IMR-90 (cell line): ENCODE measurements at regions not wholly inside any gene's neighbourhood (a gene's known extent, or its start where the extent isn't known, plus 50 kb on each side); places are given as distances from the start of the nearest gene placed in this dataset.

Experiments used
- ATAC-seq: fragments of 200-7000 bp; cut with Tn5 transposase; 2 replicates; pipeline ENCODE4 v1.9.1; 2020; ENCODE audit warnings: low read depth, mild to moderate bottlenecking, moderate library complexity
- BruUV-seq: library from RNA; stranded (reverse); fragments of 400-500 nt; replicated peaks from 2 replicates; lab custom pipeline; 2021; lab: Mats Ljungman, UMichigan
- CTCF ChIA-PET: fragments of 300-600 bp; formaldehyde crosslinking; extraction: SDS; loops from one replicate; lab custom pipeline; 2021; ENCODE audit warnings: antibody characterized with exemption; lab: Yijun Ruan, JAX
- POLR2A ChIA-PET: fragments of 300-600 bp; sonication (Branson Sonifier 250); formaldehyde crosslinking; loops from one replicate; lab custom pipeline; 2022; ENCODE audit warnings: antibody characterized with exemption; ENCODE audit not compliant: unreplicated experiment; lab: Charles Lee
- DNase-seq: peaks from one replicate; pipeline ENCODE4 v3.0.0; 2013
- H2AFZ ChIP-seq: replicated peaks from 2 replicates; pipeline ENCODE3; 2013; ENCODE audit warnings: low read length, mild to moderate bottlenecking; ENCODE audit not compliant: poor library complexity
- H2AK5ac ChIP-seq: 2 replicates; pipeline ENCODE4 v1.6.1; 2013; ENCODE audit warnings: low read depth, low read length, inconsistent platforms
- H2AK9ac ChIP-seq: replicated peaks from 2 replicates; pipeline ENCODE3; 2013; ENCODE audit warnings: mild to moderate bottlenecking, low read depth, low read length, moderate library complexity; ENCODE audit not compliant: poor library complexity
- H2BK120ac ChIP-seq: 2 replicates; pipeline ENCODE4 v1.6.1; 2013; ENCODE audit warnings: low read depth, low read length, inconsistent platforms
- H2BK15ac ChIP-seq: 3 replicates; pipeline ENCODE4 v1.6.1; 2013; ENCODE audit warnings: low read depth, low read length, inconsistent platforms
- H2BK20ac ChIP-seq: 2 replicates; pipeline ENCODE4 v1.6.1; 2013; ENCODE audit warnings: low read depth, mild to moderate bottlenecking, inconsistent platforms, low read length, moderate library complexity
- H2BK5ac ChIP-seq: 2 replicates; pipeline ENCODE4 v1.6.1; 2013; ENCODE audit warnings: mild to moderate bottlenecking, low read depth, low read length, inconsistent platforms; ENCODE audit not compliant: poor library complexity, severe bottlenecking
- H3K14ac ChIP-seq: replicated peaks from 2 replicates; pipeline ENCODE4 v1.6.1; 2013; ENCODE audit warnings: low read depth, low read length, inconsistent platforms
- H3K18ac ChIP-seq: 2 replicates; pipeline ENCODE4 v1.6.1; 2013; ENCODE audit warnings: low read depth, low read length, control low read depth
- H3K23ac ChIP-seq: 2 replicates; pipeline ENCODE4 v1.6.1; 2013; ENCODE audit warnings: low read depth, low read length, inconsistent platforms
- H3K27ac ChIP-seq: 2 replicates; pipeline ENCODE4 v1.5.1; 2013; ENCODE audit warnings: mild to moderate bottlenecking, control low read depth, low read length; ENCODE audit not compliant: insufficient read depth
- H3K27me3 ChIP-seq: 2 replicates; pipeline ENCODE4 v1.6.1; 2013; ENCODE audit warnings: low read length; ENCODE audit not compliant: control insufficient read depth, insufficient read depth
- H3K36me3 ChIP-seq: 2 replicates; pipeline ENCODE4 v1.6.1; 2013; ENCODE audit warnings: low read length, mixed read lengths; ENCODE audit not compliant: control insufficient read depth, insufficient read depth
- H3K4ac ChIP-seq: 2 replicates; pipeline ENCODE4 v1.6.1; 2013; ENCODE audit warnings: low read depth, low read length, inconsistent platforms
- H3K4me1 ChIP-seq: 2 replicates; pipeline ENCODE4 v1.6.1; 2013; ENCODE audit warnings: low read length, mixed read lengths; ENCODE audit not compliant: control insufficient read depth, insufficient read depth
- H3K4me2 ChIP-seq: 2 replicates; pipeline ENCODE4 v1.6.1; 2013; ENCODE audit warnings: low read depth, mild to moderate bottlenecking, control low read depth, low read length, moderate library complexity
- H3K4me3 ChIP-seq: 2 replicates; pipeline ENCODE4 v1.5.1; 2013; ENCODE audit warnings: low read depth, mild to moderate bottlenecking, control low read depth, low read length, moderate library complexity; ENCODE audit not compliant: insufficient read depth
- H3K56ac ChIP-seq: 2 replicates; pipeline ENCODE4 v1.6.1; 2013; ENCODE audit warnings: low read length, inconsistent platforms; ENCODE audit not compliant: insufficient read depth; ENCODE audit errors: extremely low read depth
- H3K79me1 ChIP-seq, 2 experiments: 2 replicates each; pipeline ENCODE4 v1.6.1; 2013; ENCODE audit warnings: low read length in 2 of 2, inconsistent platforms in 1 of 2, low read depth in 1 of 2
- H3K9ac ChIP-seq: 2 replicates; pipeline ENCODE4 v1.6.1; 2013; ENCODE audit warnings: low read depth, low read length, control low read depth
- H3K9me1 ChIP-seq: 2 replicates; pipeline ENCODE4 v1.6.1; 2013; ENCODE audit warnings: low read length, inconsistent platforms; ENCODE audit not compliant: insufficient read depth
- H3K9me3 ChIP-seq: 2 replicates; pipeline ENCODE4 v1.6.1; 2013; ENCODE audit warnings: low read length; ENCODE audit not compliant: control insufficient read depth, insufficient read depth
- H4K20me1 ChIP-seq: 2 replicates; pipeline ENCODE4 v1.6.1; 2013; ENCODE audit warnings: low read length, inconsistent platforms; ENCODE audit not compliant: insufficient read depth
- H4K5ac ChIP-seq: 2 replicates; pipeline ENCODE4 v1.6.1; 2013; ENCODE audit warnings: mild to moderate bottlenecking, low read depth, low read length, control low read depth
- H4K8ac ChIP-seq, 2 experiments: 2 replicates each; pipeline ENCODE4 v1.6.1; 2013; ENCODE audit warnings: low read depth in 2 of 2, low read length in 2 of 2, control low read depth in 1 of 2, inconsistent platforms in 1 of 2
- H4K91ac ChIP-seq: 2 replicates; pipeline ENCODE4 v1.6.1; 2013; ENCODE audit warnings: low read depth, low read length, inconsistent platforms; ENCODE audit not compliant: insufficient read depth
- FOS ChIP-seq: fragments of 150-350 bp; IDR thresholded peaks from 2 replicates; pipeline ENCODE4 v1.6.1; 2016; ENCODE audit warnings: low read depth, low read length
- USF2 ChIP-seq: fragments of 150-350 bp; IDR thresholded peaks from 2 replicates; pipeline ENCODE4 v1.6.1; 2017; ENCODE audit warnings: mild to moderate bottlenecking, antibody characterized with exemption, low read length, low read depth
- WGBS, 2 experiments: methylation state at CpG; one replicate each; pipeline versions ENCODE4 v1.1.5 to v1.1.7; 2013; ENCODE audit warnings: missing lambda C conversion rate in 2 of 2; ENCODE audit not compliant: insufficient read length in 1 of 2; ENCODE audit errors: extremely low coverage in 2 of 2; 5-methylcytosine and 5-hydroxymethylcytosine counted together
- dilution Hi-C: fragments of 300-500 bp; cut with HindIII; formaldehyde crosslinking; loops from one replicate; pipeline ENCODE4 v1.14.3; 2018; ENCODE audit warnings: low sequenced_read_pairs; ENCODE audit not compliant: unreplicated experiment
- in situ Hi-C: fragments of 300-500 bp; cut with MboI; formaldehyde crosslinking; loops from 3 replicates; pipeline ENCODE4 v1.14.3; 2019; ENCODE audit warnings: low sequenced_read_pairs, inconsistent platforms, mixed read lengths
- intact Hi-C: fragments of 100-400 bp; cut with micrococcal nuclease; formaldehyde crosslinking; loops from 2 replicates; pipeline ENCODE4 v1.10.0; 2022

DNA sequence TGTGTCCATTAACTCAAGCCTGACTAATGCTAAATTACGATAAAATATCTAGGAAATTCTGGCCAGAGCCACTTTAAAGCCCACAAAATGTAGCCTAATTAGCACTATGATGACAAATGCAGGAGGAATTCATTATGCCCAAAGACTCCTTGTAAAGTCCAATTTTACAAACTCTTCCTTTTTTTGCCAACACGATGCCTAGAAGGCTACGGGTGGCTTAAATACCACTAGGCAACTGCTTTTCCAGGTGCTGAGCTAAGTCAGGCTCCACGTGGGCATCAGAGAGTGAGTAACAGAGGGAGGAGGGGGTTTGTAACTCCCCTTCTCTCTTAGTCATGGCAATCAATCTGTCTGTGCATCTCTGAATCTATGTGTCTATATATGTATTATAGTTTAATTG lies 172.4 kb upstream of the NTF3 start:
- in situ Hi-C loops (no loop called here), dilution Hi-C loops (no loop called here), intact Hi-C loops (no loop called here)
- Histone ChIP-seq H3K27me3 (no peaks in the 10 kb centered on the region), H2BK5ac (no peak overlapping the region), H3K79me1 (no peaks in the 10 kb centered on the region; a peak in 1 of 4 replicates), H3K9ac (no peak overlapping the region), H3K56ac (no peak overlapping the region), H3K36me3 (no peaks in the 10 kb centered on the region), H2BK20ac (no peak overlapping the region), H3K4me3 (no peak overlapping the region), H4K91ac (no peak overlapping the region), H4K5ac (no peak overlapping the region), H2BK120ac (peak overlapping the region; percentile 36; the same call in 1 of the 2 replicates), H4K20me1 (no peaks in the 10 kb centered on the region), H4K8ac (peak overlapping the region in 1 of 2 experiments; percentile 32; a peak in 1 of 4 replicates), H3K23ac (no peak overlapping the region), H2BK15ac (0 out of 3 replicates have a peak overlapping the region, but pooled peaks have one; percentile 50), H3K14ac (no peak overlapping the region), H3K9me1 (peaks cover 20% of the 10 kb centered on the region), H3K4ac (peak overlapping the region; percentile 32; the same call in 1 of the 2 replicates), H2AFZ (no peak overlapping the region), H2AK9ac (peak overlapping the region; percentile 19), H3K4me1 (peaks cover 16% of the 10 kb centered on the region), H3K9me3 (no peaks in the 10 kb centered on the region), H3K27ac (no peak overlapping the region), H3K4me2 (no peak overlapping the region), H2AK5ac (peak overlapping the region; percentile 66; the same call in 1 of the 2 replicates), H3K18ac (peak overlapping the region; percentile 23; the same call in 1 of the 2 replicates)
- ATAC-seq (no peak), DNase-seq (peak; percentile 49)
- peak; percentile 46; the same call in 1 of the 2 replicates for TF ChIP-seq USF2
- TF ChIP-seq FOS = no peak
- ChIA-PET CTCF (no interaction called here), POLR2A (no interaction called here)
- WGBS, 2 experiments = no CpG with 5 or more reads among the region's 4 CpGs
- BruUV-seq = no TSS peak
